Left lung (tissue), 4 donors: ENCODE measurements at regions not wholly inside any gene's neighbourhood (a gene's known extent, or its start where the extent isn't known, plus 50 kb on each side); places are given as distances from the start of the nearest gene placed in this dataset.
"Not testable (repeated sequence)": the region's sequence is repeated elsewhere in the genome, so short reads cannot be mapped to it uniquely, and the experiment has no call there.

Source experiments
- ATAC-seq: fragments of 200-7000 bp; cut with Tn5 transposase; one replicate; pipeline ENCODE4 v1.9.1; 2020; ENCODE audit warnings: moderate library complexity
- DNase-seq, 4 donors: peaks; one replicate each; pipeline ENCODE4 v3.0.0-alpha.2; 2013 to 2020
- H3K27ac ChIP-seq, 2 donors: fragments of 200-600 bp; sonication (generic) in 1 of 2; one replicate each; pipeline versions ENCODE4 v1.5.0 to v1.8.0; 2020 to 2021
- H3K27me3 ChIP-seq, 2 donors: fragments of 200-600 bp; sonication (generic) in 1 of 2; one replicate each; pipeline versions ENCODE4 v1.5.0 to v1.8.0; 2020 to 2021
- H3K36me3 ChIP-seq, 2 donors: fragments of 200-600 bp; sonication (generic) in 1 of 2; one replicate each; pipeline versions ENCODE4 v1.5.0 to v1.8.0; 2020 to 2021
- H3K4me1 ChIP-seq, 2 donors: fragments of 200-600 bp; one replicate each; pipeline ENCODE4 v1.8.0; 2021
- H3K4me3 ChIP-seq, 2 donors: fragments of 200-600 bp; sonication (generic) in 1 of 2; one replicate each; pipeline versions ENCODE4 v1.5.0 to v1.8.0; 2020 to 2021; ENCODE audit warnings: mild to moderate bottlenecking in 1 of 2
- H3K9me3 ChIP-seq, 2 donors: fragments of 200-600 bp; sonication (generic) in 1 of 2; one replicate each; pipeline versions ENCODE4 v1.5.0 to v1.8.0; 2020 to 2021
- CTCF ChIP-seq, 2 donors: fragments of 200-600 bp; sonication (generic) in 1 of 2; IDR thresholded peaks; one replicate each; pipeline versions ENCODE4 v1.5.0 to v1.8.0; 2021; ENCODE audit warnings: antibody characterized with exemption in 2 of 2
- intact Hi-C, 2 donors: fragments of 100-400 bp; cut with DNase I; formaldehyde crosslinking; loops; one replicate each; pipeline versions ENCODE4 v1.11.2 to v1.14.2; 2022
- donor health status: DM: no; HTN: yes; CAD: no.
- donor health status: DM: no; HTN: no; CAD: no.

- peaks cover 0 to 6% of the 10 kb centered on the region in 2 donors for H3K4me1 ChIP-seq
- no peaks in the 10 kb centered on the region for H3K27me3 ChIP-seq
- H3K9me3 ChIP-seq = no peaks in the 10 kb centered on the region
- no peaks in the 10 kb centered on the region for H3K36me3 ChIP-seq
- intact Hi-C loops = no loop called here
- TF ChIP-seq CTCF (IDR thresholded peaks at IDR 0.05) = no peak
- no peak overlapping the region for H3K27ac ChIP-seq
- DNase-seq (no peak), ATAC-seq (no peak)
- no peak overlapping the region for H3K4me3 ChIP-seq
Observed at GRCh38 chr7:101757879-101758278, 59.5 kb upstream of the CUX1 start.

- H3K4me1 ChIP-seq, intact Hi-C loops, DNase-seq: not testable (repeated sequence)
Observed at GRCh38 chr7:101758519-101758918, 58.9 kb upstream of the CUX1 start.

GRCh38 chr7:101764221-101764620, 53.2 kb upstream of the CUX1 start:
- H3K27ac ChIP-seq = no peak overlapping the region
- H3K27me3 ChIP-seq = no peaks in the 10 kb centered on the region
- TF ChIP-seq CTCF (IDR thresholded peaks at IDR 0.05) = no peak
- intact Hi-C loops = no loop called here
- no peaks in the 10 kb centered on the region for H3K9me3 ChIP-seq
- no peak overlapping the region for H3K4me3 ChIP-seq
- ATAC-seq (no peak), DNase-seq (no peak)
- H3K36me3 ChIP-seq = no peaks in the 10 kb centered on the region
- no peaks in the 10 kb centered on the region for H3K4me1 ChIP-seq

More at GRCh38 chr7:101758519-101758918, 58.9 kb upstream of the CUX1 start:
- not testable (repeated sequence) for H3K9me3 ChIP-seq, H3K36me3 ChIP-seq, H3K27me3 ChIP-seq, ATAC-seq, H3K4me3 ChIP-seq, H3K27ac ChIP-seq

GRCh38 chr7:101767544-101767943, 49.9 kb upstream of the CUX1 start:
- DNase-seq = no peak
- Histone ChIP-seq H3K4me1 (no peaks in the 10 kb centered on the region), H3K4me3 (no peak overlapping the region), H3K9me3 (no peaks in the 10 kb centered on the region), H3K27ac (no peak overlapping the region), H3K27me3 (peaks cover 0 to 14% of the 10 kb centered on the region in 2 donors), H3K36me3 (no peaks in the 10 kb centered on the region)
- intact Hi-C loops = no loop called here
- TF ChIP-seq CTCF (IDR thresholded peaks at IDR 0.05) = no peak
- no peak for ATAC-seq
